DMS153 (cell line): ENCODE measurements at regions not wholly inside any gene's neighbourhood (a gene's known extent, or its start where the extent isn't known, plus 50 kb on each side); places are given as distances from the start of the nearest gene placed in this dataset.

ENCODE experiments used
- DNase-seq: peaks from one replicate; lab custom pipeline; 2025; lab: John Stamatoyannopoulos, UW

- DNase-seq: no peak
Observed at GRCh38 chr21:43364261-43364510, 62.7 kb downstream of the SIK1 start.

- no peak for DNase-seq
Observed at GRCh38 chr21:43363506-43364260, 63.2 kb downstream of the SIK1 start.

- no peak for DNase-seq
Observed at GRCh38 chr21:43362915-43363314, 64.0 kb downstream of the SIK1 start.

- peak; percentile 34 for DNase-seq
Observed at GRCh38 chr21:43362321-43362791, 64.6 kb downstream of the SIK1 start.

GRCh38 chr21:43361493-43362296 is 65.2 kb downstream of the SIK1 start:
- peak; percentile 37 for DNase-seq

GRCh38 chr21:43361127-43361492 is 65.8 kb downstream of the SIK1 start:
- peak; percentile 16 for DNase-seq

- DNase-seq: no peak
Observed at GRCh38 chr21:43360441-43361126, 66.3 kb downstream of the SIK1 start.

- DNase-seq: no peak
Observed at GRCh38 chr21:43358940-43359822, 67.8 kb downstream of the SIK1 start.

- DNase-seq: no peak
Observed at GRCh38 chr21:43357715-43358430, 69.1 kb downstream of the SIK1 start.

- DNase-seq: peak; percentile 18
Observed at GRCh38 chr21:43355925-43356289, 71.0 kb downstream of the SIK1 start.

- no peak for DNase-seq
Observed at GRCh38 chr21:43355266-43355924, 71.5 kb downstream of the SIK1 start.

- DNase-seq: no peak
Observed at GRCh38 chr21:43354666-43355065, 72.3 kb downstream of the SIK1 start.

GRCh38 chr21:43354026-43354420 is 72.9 kb downstream of the SIK1 start:
- no peak for DNase-seq

- DNase-seq: no peak
Observed at GRCh38 chr21:43353282-43354025, 73.5 kb downstream of the SIK1 start.

- DNase-seq: no peak
Observed at GRCh38 chr21:43352568-43353281, 74.2 kb downstream of the SIK1 start.

GRCh38 chr21:43352154-43352537 is 74.8 kb downstream of the SIK1 start:
- no peak for DNase-seq

GRCh38 chr21:43351501-43352153 is 75.3 kb downstream of the SIK1 start:
- DNase-seq: no peak

- no peak for DNase-seq
Observed at GRCh38 chr21:43349644-43350043, 77.3 kb downstream of the SIK1 start.

GRCh38 chr21:43348801-43349261 is 78.1 kb downstream of the SIK1 start:
- DNase-seq: no peak
